Upper lobe of left lung (tissue), 6 donors: ENCODE measurements at regions not wholly inside any gene's neighbourhood (a gene's known extent, or its start where the extent isn't known, plus 50 kb on each side); places are given as distances from the start of the nearest gene placed in this dataset.

ENCODE experiments used
- ATAC-seq, 2 donors: fragments of 200-7000 bp; cut with Tn5 transposase; one replicate each; pipeline ENCODE4 v1.9.1; 2022; ENCODE audit warnings: mild to moderate bottlenecking in 2 of 2, moderate library complexity in 2 of 2; ENCODE audit not compliant: low FRiP score in 2 of 2
- DNase-seq, 2 donors: peaks; one replicate each; pipeline ENCODE4 v3.0.0-alpha.2; 2019 to 2020
- H3K27ac ChIP-seq, 4 donors: fragments of 200-600 bp; sonication (generic); one replicate each; pipeline ENCODE4 v1.5.1; 2016 to 2019
- H3K27me3 ChIP-seq, 4 donors: fragments of 200-600 bp; sonication (generic); one replicate each; pipeline ENCODE4 v1.5.1; 2017 to 2019
- H3K36me3 ChIP-seq, 4 donors: fragments of 200-600 bp; sonication (generic); one replicate each; pipeline ENCODE4 v1.5.1; 2016 to 2019
- H3K4me1 ChIP-seq, 4 donors: fragments of 200-600 bp; sonication (generic); one replicate each; pipeline ENCODE4 v1.5.1; 2018 to 2019
- H3K4me3 ChIP-seq, 4 donors: fragments of 200-600 bp; sonication (generic); one replicate each; pipeline ENCODE4 v1.5.1; 2017 to 2019; ENCODE audit warnings: mild to moderate bottlenecking in 2 of 4, moderate library complexity in 1 of 4
- H3K9me3 ChIP-seq, 4 donors: fragments of 200-600 bp; sonication (generic); one replicate each; pipeline ENCODE4 v1.5.1; 2018 to 2019
- EP300 ChIP-seq, 4 donors: sonication (generic); formaldehyde crosslinking; IDR thresholded peaks; one replicate each; pipeline ENCODE4 v1.5.1; 2017; ENCODE audit warnings: antibody characterized with exemption in 4 of 4, control low read depth in 2 of 4
- POLR2A ChIP-seq, 4 donors: fragments of 450-650 bp; IDR thresholded peaks; one replicate each; pipeline ENCODE4 v1.5.1; 2016 to 2017; ENCODE audit warnings: antibody characterized with exemption in 4 of 4, mild to moderate bottlenecking in 2 of 4
- POLR2AphosphoS5 ChIP-seq, 2 donors: sonication (generic); formaldehyde crosslinking; IDR thresholded peaks; one replicate each; pipeline ENCODE4 v1.5.1; 2017; ENCODE audit warnings: antibody characterized with exemption in 2 of 2
- WGBS, 2 donors: methylation state at CpG; one replicate each; pipeline ENCODE4 v1.1.5; 2017 to 2018; 5-methylcytosine and 5-hydroxymethylcytosine counted together
- TF ChIP-seq, protein P1 (sequence below), 6 experiments: fragments of 450-650 bp in 4 of 6; fragments of 200-600 bp in 2 of 6; sonication (generic) in 2 of 6; IDR thresholded peaks; one replicate each; pipeline ENCODE4 v1.5.1; 2016 to 2019; ENCODE audit warnings: antibody characterized with exemption in 6 of 6
- donor health status: DM: no; HTN: no; CAD: no; lungs with moderate emphysema.
- donor health status: DM: no; HTN: yes; CAD: no; lungs with severe emphysema.

DNA sequence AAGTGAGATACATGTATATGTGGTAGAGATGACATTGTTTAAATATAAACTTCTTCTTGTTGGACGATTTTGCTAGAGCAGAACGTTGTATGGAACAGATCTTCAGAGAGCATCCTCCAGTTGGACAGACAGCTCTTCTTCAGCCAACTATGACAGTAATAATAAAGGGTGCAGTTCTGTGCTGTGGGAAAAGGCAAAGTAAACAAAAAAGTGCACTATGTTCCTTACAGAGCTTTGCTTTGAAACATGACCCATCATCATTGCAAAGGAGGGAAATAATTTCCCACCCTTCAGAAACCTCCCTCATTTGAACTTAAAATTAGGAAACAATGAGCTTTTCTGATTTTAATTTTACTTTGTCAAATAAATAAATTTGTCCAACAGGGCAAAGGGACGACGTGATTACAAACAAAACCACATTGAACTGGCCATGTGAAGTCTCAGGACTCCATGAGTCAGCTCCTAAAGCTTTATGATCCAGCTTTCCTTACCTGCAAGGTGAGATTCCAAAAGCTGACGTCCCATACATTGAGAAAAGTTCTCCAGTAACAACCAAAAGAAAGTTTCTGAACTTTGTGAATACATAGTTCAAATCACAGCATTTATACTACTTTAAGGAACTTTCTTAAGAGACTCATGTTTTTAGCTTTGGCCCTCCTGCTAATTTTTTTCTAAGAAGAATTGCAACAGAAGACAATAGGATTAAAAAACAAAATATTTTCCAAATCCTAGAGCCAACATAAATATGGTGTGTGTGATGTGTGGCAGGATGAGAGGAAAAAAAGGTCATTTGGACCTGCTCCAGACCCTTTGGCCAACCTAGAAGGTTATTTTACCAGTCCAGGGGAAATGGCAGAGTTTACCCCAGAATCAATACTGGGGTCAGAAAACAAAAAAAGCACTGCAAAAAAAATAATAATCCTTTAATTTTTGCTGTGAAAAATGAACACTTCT lies 565.4 kb upstream of the NRP1 start:
- peaks cover 0 to 3% (median 1%) of the 10 kb centered on the region in 4 donors for H3K4me1 ChIP-seq
- no peak for ATAC-seq
- H3K36me3 ChIP-seq: no peaks in the 10 kb centered on the region
- no peaks in the 10 kb centered on the region for H3K27me3 ChIP-seq
- no peak for TF ChIP-seq POLR2AphosphoS5 (IDR thresholded peaks at IDR 0.05)
- TF ChIP-seq EP300 (IDR thresholded peaks at IDR 0.05): no peak
- TF ChIP-seq, protein P1, sequence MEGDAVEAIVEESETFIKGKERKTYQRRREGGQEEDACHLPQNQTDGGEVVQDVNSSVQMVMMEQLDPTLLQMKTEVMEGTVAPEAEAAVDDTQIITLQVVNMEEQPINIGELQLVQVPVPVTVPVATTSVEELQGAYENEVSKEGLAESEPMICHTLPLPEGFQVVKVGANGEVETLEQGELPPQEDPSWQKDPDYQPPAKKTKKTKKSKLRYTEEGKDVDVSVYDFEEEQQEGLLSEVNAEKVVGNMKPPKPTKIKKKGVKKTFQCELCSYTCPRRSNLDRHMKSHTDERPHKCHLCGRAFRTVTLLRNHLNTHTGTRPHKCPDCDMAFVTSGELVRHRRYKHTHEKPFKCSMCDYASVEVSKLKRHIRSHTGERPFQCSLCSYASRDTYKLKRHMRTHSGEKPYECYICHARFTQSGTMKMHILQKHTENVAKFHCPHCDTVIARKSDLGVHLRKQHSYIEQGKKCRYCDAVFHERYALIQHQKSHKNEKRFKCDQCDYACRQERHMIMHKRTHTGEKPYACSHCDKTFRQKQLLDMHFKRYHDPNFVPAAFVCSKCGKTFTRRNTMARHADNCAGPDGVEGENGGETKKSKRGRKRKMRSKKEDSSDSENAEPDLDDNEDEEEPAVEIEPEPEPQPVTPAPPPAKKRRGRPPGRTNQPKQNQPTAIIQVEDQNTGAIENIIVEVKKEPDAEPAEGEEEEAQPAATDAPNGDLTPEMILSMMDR (IDR thresholded peaks at IDR 0.05): no peak
- TF ChIP-seq POLR2A (IDR thresholded peaks at IDR 0.05): no peak
- no peak for DNase-seq
- WGBS, 2 donors: 71 to 78% methylated on average over 5 of the region's 5 CpGs
- H3K4me3 ChIP-seq: no peak overlapping the region
- no peaks in the 10 kb centered on the region for H3K9me3 ChIP-seq
- peak overlapping the region in 1 of 4 donors; percentile 20 for H3K27ac ChIP-seq

DNA sequence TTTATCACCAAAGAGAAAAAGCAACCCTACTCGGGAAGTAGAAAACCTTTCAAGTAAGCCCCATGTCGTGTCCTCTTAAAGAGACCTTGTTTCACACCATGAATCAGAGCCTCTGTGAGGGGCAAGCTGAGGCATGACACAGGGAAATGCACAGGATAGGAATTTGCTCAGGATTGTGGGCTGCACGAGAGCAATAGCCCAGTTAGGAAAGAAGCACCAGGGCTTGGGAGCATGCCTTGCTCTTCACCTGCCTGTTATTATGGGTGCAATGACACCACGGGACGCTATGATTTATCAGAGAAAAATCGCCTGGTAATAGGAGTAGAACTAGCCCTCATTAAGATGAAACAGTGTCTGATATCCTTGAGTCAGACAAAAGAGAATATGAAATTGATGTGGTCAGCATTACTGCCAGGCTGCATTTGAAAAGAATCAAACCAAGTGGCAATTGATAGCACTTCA lies 562.9 kb upstream of the NRP1 start:
- WGBS, 2 donors: 55 to 64% methylated on average over 6 of the region's 6 CpGs
- no peak overlapping the region for H3K27ac ChIP-seq
- DNase-seq: no peak

DNA sequence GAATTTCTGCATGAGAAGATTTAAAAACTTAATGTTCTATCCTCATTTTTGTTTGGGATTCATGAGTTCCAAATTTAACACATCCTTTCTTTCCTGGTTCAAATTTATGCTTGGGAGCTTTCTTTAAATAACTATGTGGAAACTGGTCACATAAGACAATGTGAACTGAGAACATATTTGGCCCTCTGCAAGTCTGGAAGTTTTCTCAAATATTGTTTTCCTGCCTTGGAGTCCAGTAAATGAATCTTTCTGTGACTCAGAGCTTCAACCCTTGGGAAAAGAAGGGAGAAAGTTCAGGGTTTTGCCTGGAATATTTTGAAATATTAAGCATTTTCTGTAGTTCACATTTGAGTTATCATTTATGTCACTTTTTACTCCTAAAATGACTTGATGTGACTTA lies 559.0 kb upstream of the NRP1 start:
- TF ChIP-seq, protein P1 (IDR thresholded peaks at IDR 0.05): no peak
- no peak for TF ChIP-seq EP300 (IDR thresholded peaks at IDR 0.05)
- TF ChIP-seq POLR2AphosphoS5 (IDR thresholded peaks at IDR 0.05): no peak
- no peak for TF ChIP-seq POLR2A (IDR thresholded peaks at IDR 0.05)
- Histone ChIP-seq H3K4me3 (no peak overlapping the region), H3K4me1 (no peaks in the 10 kb centered on the region), H3K27me3 (no peaks in the 10 kb centered on the region), H3K27ac (no peak overlapping the region), H3K36me3 (no peaks in the 10 kb centered on the region), H3K9me3 (no peaks in the 10 kb centered on the region)
- DNase-seq (no peak), ATAC-seq (peak in 1 of 2 donors; percentile 76)

More for the DNA sequence above, 562.9 kb upstream of the NRP1 start:
- Histone ChIP-seq H3K4me1 (peaks cover 0 to 3% (median 1%) of the 10 kb centered on the region in 4 donors), H3K9me3 (no peaks in the 10 kb centered on the region), H3K27me3 (no peaks in the 10 kb centered on the region), H3K36me3 (no peaks in the 10 kb centered on the region), H3K4me3 (no peak overlapping the region)
- ATAC-seq: no peak
- TF ChIP-seq EP300 (IDR thresholded peaks at IDR 0.05): no peak
- TF ChIP-seq POLR2AphosphoS5 (IDR thresholded peaks at IDR 0.05): no peak
- TF ChIP-seq, protein P1 (IDR thresholded peaks at IDR 0.05): no peak
- no peak for TF ChIP-seq POLR2A (IDR thresholded peaks at IDR 0.05)

DNA sequence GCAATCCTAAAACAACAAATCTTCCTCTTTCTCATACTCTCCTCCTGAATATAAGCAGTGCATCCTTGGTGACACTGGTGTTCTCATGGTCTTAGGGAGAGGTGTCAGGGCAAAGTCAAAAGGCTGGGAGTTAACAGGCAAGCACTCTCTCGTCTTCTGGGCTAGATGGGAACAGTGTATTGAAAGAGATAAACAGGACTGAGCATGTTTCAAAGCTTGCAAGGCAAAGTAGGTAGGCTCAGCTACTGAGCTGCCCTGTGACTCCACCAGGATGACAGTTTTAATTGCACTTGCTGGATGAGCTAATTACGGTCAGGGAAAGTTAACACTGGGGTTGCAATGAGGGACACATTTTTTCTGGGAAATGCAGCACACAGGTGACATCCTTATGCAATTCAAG lies 554.9 kb upstream of the NRP1 start:
- WGBS, 2 donors: 73 to 83% methylated on average over 2 of the region's 2 CpGs
- Histone ChIP-seq H3K4me3 (no peak overlapping the region), H3K27ac (no peak overlapping the region), H3K27me3 (no peaks in the 10 kb centered on the region), H3K36me3 (no peaks in the 10 kb centered on the region), H3K4me1 (no peaks in the 10 kb centered on the region), H3K9me3 (no peaks in the 10 kb centered on the region)
- no peak for TF ChIP-seq EP300 (IDR thresholded peaks at IDR 0.05)
- DNase-seq (no peak), ATAC-seq (no peak)

DNA sequence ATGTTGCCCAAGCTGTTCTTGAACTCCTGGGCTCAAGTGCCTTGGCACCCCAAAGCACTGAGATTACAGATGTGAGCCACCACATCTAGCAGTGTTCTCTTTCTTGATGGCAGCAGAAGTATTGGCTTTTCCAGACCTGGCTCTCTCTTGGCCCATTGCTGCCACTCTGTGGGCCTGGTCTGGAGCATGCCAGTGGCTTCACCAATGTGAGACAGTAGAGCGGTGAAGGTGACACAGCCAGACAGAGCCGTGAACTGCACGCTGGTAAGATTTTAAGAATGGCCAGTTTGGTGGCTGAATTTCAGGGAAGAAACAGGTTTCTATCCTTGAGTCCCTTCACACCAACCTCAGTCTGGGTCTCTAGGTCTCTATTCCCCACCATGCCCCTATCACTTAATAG lies 552.7 kb upstream of the NRP1 start:
- no peak overlapping the region for H3K4me3 ChIP-seq
- H3K9me3 ChIP-seq: no peaks in the 10 kb centered on the region
- no peaks in the 10 kb centered on the region for H3K4me1 ChIP-seq
- DNase-seq (no peak), ATAC-seq (no peak)
- no peaks in the 10 kb centered on the region for H3K36me3 ChIP-seq
- no peaks in the 10 kb centered on the region for H3K27me3 ChIP-seq
- H3K27ac ChIP-seq: no peak overlapping the region
- no peak for TF ChIP-seq POLR2A (IDR thresholded peaks at IDR 0.05)
- TF ChIP-seq POLR2AphosphoS5 (IDR thresholded peaks at IDR 0.05): no peak
- no peak for TF ChIP-seq EP300 (IDR thresholded peaks at IDR 0.05)
- TF ChIP-seq, protein P1 (IDR thresholded peaks at IDR 0.05): no peak
- WGBS, 2 donors: 94 to 100% methylated on average over 3 of the region's 3 CpGs
